ENCODE measurements at regions not wholly inside any gene's neighbourhood (a gene's known extent, or its start where the extent isn't known, plus 50 kb on each side); places are given as distances from the start of the nearest gene placed in this dataset.

DNA sequence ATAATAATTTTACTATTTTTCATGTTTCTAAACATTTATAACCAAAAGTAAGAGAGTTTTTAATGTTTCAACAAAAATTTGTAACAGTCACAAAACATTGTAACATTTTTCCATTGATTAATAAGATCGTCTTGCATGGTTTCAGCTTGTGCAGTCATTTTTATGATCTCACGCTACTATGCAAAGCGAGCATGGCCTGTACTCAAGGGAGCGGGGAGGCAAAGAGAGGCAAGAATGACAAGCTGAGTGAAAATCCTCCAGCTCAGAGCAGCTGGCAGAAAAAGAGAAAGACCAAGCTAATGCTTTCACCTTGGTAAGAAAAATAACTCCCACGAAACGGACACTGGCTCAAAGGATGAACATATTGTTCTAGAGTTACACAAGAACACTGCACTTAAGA lies 90.0 kb upstream of the SV2C start:
- Histone ChIP-seq H3K27ac (ENCODE audit: low read depth, low read length, severe bottlenecking) (no peak overlapping the region), H3K9me3 (ENCODE audit: control insufficient read depth, low read length) (no peaks in the 10 kb centered on the region), H3K36me3 (ENCODE audit: control insufficient read depth, insufficient read depth, low read length) (no peaks in the 10 kb centered on the region), H3K4me1 (ENCODE audit: control insufficient read depth, insufficient read depth, low read length, poor library complexity, severe bottlenecking) (no peaks in the 10 kb centered on the region), H3K4me3 (ENCODE audit: extremely low read depth, insufficient read depth, low read length, poor library complexity, severe bottlenecking) (no peak overlapping the region)
- 92 to 99% methylated on average over 4 to 6 of the region's 6 CpGs for WGBS, 2 experiments (ENCODE audit: insufficient coverage in 2 of 2)

DNA sequence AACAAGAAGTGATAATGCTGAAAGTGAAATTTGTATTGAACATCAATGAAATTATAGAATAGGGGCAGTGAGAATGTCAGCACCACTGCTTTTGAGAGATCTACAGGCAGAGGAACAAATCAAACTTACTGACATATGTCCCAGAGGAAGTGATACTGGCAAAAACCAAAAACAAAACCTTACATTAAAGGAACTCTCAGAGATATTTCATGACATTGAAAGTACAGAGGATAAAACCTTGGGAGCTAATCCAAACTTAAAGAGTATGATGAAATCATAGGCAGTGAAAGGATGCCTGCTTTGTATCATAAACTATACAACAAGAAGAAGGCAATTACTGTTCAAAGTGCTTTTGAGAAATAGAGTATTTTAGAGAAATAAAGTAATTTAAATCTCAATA lies 90.4 kb upstream of the SV2C start:
- Histone ChIP-seq H3K9me3 (ENCODE audit: control insufficient read depth, low read length) (no peaks in the 10 kb centered on the region), H3K27ac (ENCODE audit: low read depth, low read length, severe bottlenecking) (no peak overlapping the region), H3K36me3 (ENCODE audit: control insufficient read depth, insufficient read depth, low read length) (no peaks in the 10 kb centered on the region), H3K4me1 (ENCODE audit: control insufficient read depth, insufficient read depth, low read length, poor library complexity, severe bottlenecking) (no peaks in the 10 kb centered on the region), H3K4me3 (ENCODE audit: extremely low read depth, insufficient read depth, low read length, poor library complexity, severe bottlenecking) (no peak overlapping the region)

DNA sequence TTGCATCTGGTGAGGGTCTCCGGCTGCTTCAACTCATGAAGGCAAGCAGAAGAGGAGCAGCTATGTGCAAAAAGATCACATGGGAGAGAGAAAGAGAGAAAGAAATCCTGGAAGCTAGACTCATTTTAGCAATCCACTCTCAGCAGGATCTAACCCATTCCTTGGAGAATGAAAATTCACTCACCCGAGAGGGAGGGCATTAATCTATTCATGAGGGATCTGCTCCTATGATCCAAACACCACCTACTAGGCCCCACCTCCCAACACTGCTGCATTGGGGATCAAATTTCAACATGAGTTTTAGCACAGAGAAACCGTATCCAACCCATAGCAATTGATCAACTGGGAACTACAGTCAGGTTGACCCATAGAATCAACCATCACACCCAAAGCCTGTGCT lies 98.1 kb upstream of the SV2C start:
- Histone ChIP-seq H3K27ac (ENCODE audit: low read depth, low read length, severe bottlenecking) (no peak overlapping the region), H3K4me3 (ENCODE audit: extremely low read depth, insufficient read depth, low read length, poor library complexity, severe bottlenecking) (no peak overlapping the region), H3K4me1 (ENCODE audit: control insufficient read depth, insufficient read depth, low read length, poor library complexity, severe bottlenecking) (no peaks in the 10 kb centered on the region), H3K9me3 (ENCODE audit: control insufficient read depth, low read length) (no peaks in the 10 kb centered on the region), H3K36me3 (ENCODE audit: control insufficient read depth, insufficient read depth, low read length) (no peaks in the 10 kb centered on the region)
- WGBS, 2 experiments (ENCODE audit: insufficient coverage in 2 of 2): 48 to 75% methylated on average over 2 of the region's 3 CpGs

DNA sequence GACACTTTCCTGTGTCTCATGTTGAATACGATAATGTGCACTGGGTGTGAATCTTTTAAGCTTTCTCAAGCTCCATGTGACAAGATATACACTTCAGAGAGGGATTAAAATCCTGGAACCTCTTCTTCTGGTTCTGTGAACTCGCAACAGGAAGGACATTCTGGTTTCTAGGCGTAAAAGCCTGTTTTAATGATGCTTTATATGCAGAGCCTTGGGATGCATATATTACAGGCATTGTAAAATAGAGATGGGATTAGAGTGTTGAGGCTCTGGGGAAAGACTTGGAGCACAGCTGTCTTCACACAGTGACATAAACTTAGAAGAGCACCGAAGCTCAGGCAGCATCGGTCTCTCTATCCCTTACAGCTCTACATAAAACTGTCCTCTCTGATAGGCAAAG lies 107.7 kb upstream of the SV2C start:
- Histone ChIP-seq H3K36me3 (ENCODE audit: control insufficient read depth, insufficient read depth, low read length) (no peaks in the 10 kb centered on the region), H3K27ac (ENCODE audit: low read depth, low read length, severe bottlenecking) (no peak overlapping the region), H3K9me3 (ENCODE audit: control insufficient read depth, low read length) (no peaks in the 10 kb centered on the region), H3K4me1 (ENCODE audit: control insufficient read depth, insufficient read depth, low read length, poor library complexity, severe bottlenecking) (no peaks in the 10 kb centered on the region), H3K4me3 (ENCODE audit: extremely low read depth, insufficient read depth, low read length, poor library complexity, severe bottlenecking) (no peak overlapping the region)
- 83 to 95% methylated on average over 2 to 3 of the region's 5 CpGs for WGBS, 2 experiments (ENCODE audit: insufficient coverage in 2 of 2)

DNA sequence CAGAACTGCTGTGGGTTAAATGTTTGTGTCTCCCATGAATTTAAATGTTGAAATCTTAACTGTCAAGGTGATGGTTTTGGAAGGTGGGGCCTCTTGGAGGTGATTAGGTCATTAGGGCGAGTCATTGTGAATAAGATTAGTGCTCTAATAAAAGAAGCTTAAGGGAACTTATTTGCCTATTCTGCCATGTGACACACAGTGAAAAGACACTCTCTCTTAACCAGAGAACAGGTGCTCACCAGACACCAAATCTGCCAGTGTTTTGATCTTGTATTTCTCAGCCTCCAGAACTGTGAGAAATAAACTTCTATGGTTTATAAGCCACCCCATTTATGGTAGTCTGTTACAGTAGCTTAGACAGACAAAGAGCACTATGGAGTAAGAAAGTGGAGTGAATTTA lies 117.9 kb upstream of the SV2C start:
- H3K4me3 ChIP-seq (ENCODE audit: extremely low read depth, insufficient read depth, low read length, poor library complexity, severe bottlenecking): no peak overlapping the region
- 67% methylated on average over 1 of the region's 1 CpG; no CpG with 5 or more reads in 1 of the 2 experiments for WGBS, 2 experiments (ENCODE audit: insufficient coverage in 2 of 2)
- H3K36me3 ChIP-seq (ENCODE audit: control insufficient read depth, insufficient read depth, low read length): no peaks in the 10 kb centered on the region
- H3K9me3 ChIP-seq (ENCODE audit: control insufficient read depth, low read length): peaks cover 17% of the 10 kb centered on the region
- H3K4me1 ChIP-seq (ENCODE audit: control insufficient read depth, insufficient read depth, low read length, poor library complexity, severe bottlenecking): no peaks in the 10 kb centered on the region
- no peak overlapping the region for H3K27ac ChIP-seq (ENCODE audit: low read depth, low read length, severe bottlenecking)

DNA sequence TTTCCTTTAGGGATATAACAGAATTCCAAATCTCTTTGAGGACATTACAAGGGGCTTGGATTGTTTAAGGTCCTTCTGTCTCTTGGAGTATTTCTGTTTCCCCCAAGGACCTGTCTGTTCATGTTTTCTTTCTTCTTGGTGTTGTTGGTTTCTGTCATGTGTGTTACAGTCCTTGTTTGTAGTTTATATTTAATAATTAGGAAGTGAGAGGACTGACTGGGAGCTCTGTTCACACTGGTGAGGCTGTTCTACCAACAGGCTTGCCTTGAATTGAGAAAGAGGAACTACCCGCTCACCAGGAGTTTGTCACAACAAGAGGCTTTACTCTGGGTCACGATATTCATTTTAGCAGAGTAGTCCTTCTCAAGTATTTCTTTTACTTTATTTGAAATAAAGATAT lies 119.2 kb upstream of the SV2C start:
- WGBS, 2 experiments (ENCODE audit: insufficient coverage in 2 of 2): no CpG with 5 or more reads among the region's 2 CpGs

DNA sequence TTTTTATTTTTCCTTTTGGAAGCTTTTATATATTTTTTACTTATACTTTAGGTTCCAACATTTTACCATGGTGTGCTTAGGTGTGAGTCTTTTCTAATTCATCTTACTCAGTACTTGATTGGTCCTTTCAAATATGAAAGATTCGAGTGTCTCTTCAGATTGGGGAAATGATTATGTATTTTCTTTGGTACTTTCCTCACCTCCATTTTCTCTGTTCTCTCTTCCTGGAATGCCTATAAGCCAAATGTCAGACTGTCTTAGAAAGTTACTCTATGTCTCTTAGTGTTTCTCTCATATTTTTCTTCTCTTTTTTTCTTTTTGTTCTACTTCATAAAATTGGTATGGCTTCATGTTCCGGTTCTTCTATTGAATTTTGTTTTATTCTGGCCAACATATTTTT lies 119.6 kb upstream of the SV2C start:
- Histone ChIP-seq H3K4me3 (ENCODE audit: extremely low read depth, insufficient read depth, low read length, poor library complexity, severe bottlenecking) (no peak overlapping the region), H3K36me3 (ENCODE audit: control insufficient read depth, insufficient read depth, low read length) (no peaks in the 10 kb centered on the region), H3K27ac (ENCODE audit: low read depth, low read length, severe bottlenecking) (no peak overlapping the region), H3K4me1 (ENCODE audit: control insufficient read depth, insufficient read depth, low read length, poor library complexity, severe bottlenecking) (no peaks in the 10 kb centered on the region), H3K9me3 (ENCODE audit: control insufficient read depth, low read length) (peaks cover 17% of the 10 kb centered on the region)
- no CpG with 5 or more reads among the region's 2 CpGs for whole genome bisulfite sequencing, 2 experiments (ENCODE audit: insufficient coverage in 2 of 2)

More for the DNA sequence above, 119.2 kb upstream of the SV2C start:
- Histone ChIP-seq H3K4me3 (ENCODE audit: extremely low read depth, insufficient read depth, low read length, poor library complexity, severe bottlenecking) (no peak overlapping the region), H3K4me1 (ENCODE audit: control insufficient read depth, insufficient read depth, low read length, poor library complexity, severe bottlenecking) (no peaks in the 10 kb centered on the region), H3K36me3 (ENCODE audit: control insufficient read depth, insufficient read depth, low read length) (no peaks in the 10 kb centered on the region), H3K9me3 (ENCODE audit: control insufficient read depth, low read length) (peaks cover 17% of the 10 kb centered on the region), H3K27ac (ENCODE audit: low read depth, low read length, severe bottlenecking) (no peak overlapping the region)

DNA sequence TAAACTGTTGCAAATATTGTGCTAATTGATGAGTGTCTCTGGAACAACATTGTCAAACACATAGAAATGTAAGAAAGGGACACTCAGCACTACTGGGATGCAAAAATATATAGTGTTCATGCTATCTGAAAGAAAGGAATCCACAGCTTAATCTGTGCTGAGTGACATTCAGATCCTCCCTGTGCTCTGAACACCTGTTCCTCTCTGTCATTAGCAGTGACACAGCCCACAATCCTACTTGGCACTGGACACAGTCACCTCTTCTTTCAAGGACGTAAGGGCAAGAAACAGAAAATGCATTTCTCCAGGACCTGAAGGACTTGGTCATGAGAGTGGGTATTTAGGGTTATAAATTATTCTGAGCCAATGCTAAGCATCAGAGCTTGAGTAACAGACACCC lies 121.4 kb upstream of the SV2C start:
- Histone ChIP-seq H3K27ac (ENCODE audit: low read depth, low read length, severe bottlenecking) (no peak overlapping the region), H3K4me3 (ENCODE audit: extremely low read depth, insufficient read depth, low read length, poor library complexity, severe bottlenecking) (no peak overlapping the region), H3K9me3 (ENCODE audit: control insufficient read depth, low read length) (peaks cover 7% of the 10 kb centered on the region), H3K4me1 (ENCODE audit: control insufficient read depth, insufficient read depth, low read length, poor library complexity, severe bottlenecking) (no peaks in the 10 kb centered on the region), H3K36me3 (ENCODE audit: control insufficient read depth, insufficient read depth, low read length) (no peaks in the 10 kb centered on the region)
- WGBS, 2 experiments (ENCODE audit: insufficient coverage in 2 of 2): no CpG with 5 or more reads among the region's 1 CpG

DNA sequence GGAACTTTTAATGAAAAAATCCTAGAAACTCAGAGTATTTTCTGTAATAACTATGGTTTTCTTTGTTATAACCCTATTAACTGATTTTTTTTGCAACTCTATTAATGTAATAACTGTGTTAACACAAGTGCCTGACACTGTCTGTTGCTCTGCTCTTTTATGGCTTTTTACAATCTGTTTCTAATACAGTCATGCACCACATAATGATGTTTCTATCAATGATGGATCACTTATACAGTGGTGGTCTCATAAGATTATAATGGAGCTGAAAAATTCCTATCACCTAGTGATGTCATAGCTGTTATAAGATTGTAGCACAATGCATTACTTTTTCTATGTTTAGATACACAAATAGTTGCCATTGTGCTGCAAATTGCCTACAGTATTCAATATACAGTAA lies 123.1 kb upstream of the SV2C start:
- H3K27ac ChIP-seq (ENCODE audit: low read depth, low read length, severe bottlenecking): no peak overlapping the region
- no peaks in the 10 kb centered on the region for H3K4me1 ChIP-seq (ENCODE audit: control insufficient read depth, insufficient read depth, low read length, poor library complexity, severe bottlenecking)
- H3K9me3 ChIP-seq (ENCODE audit: control insufficient read depth, low read length): no peaks in the 10 kb centered on the region
- H3K4me3 ChIP-seq (ENCODE audit: extremely low read depth, insufficient read depth, low read length, poor library complexity, severe bottlenecking): no peak overlapping the region
- no peaks in the 10 kb centered on the region for H3K36me3 ChIP-seq (ENCODE audit: control insufficient read depth, insufficient read depth, low read length)

DNA sequence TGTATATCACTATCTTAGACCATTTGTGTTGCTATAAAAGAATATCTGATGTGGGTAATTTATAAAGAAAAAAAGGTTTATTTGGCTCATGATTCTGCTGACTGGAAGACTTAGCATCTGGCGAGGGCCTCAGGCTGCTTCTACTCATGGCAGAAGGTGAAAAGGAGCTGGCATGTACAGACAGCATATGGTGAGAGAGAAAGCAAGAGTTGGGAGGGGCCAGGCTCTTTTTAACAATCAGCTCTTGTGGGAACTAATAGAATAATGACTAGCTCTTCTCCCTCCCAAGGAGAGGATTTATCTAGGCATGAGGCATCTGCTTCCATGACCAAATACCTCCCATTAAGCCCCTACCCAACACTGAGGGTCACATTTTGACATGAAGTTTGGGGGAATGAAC lies 130.2 kb upstream of the SV2C start:
- 82 to 90% methylated on average over 1 of the region's 1 CpG for WGBS, 2 experiments (ENCODE audit: insufficient coverage in 2 of 2)
- Histone ChIP-seq H3K36me3 (ENCODE audit: control insufficient read depth, insufficient read depth, low read length) (no peaks in the 10 kb centered on the region), H3K27ac (ENCODE audit: low read depth, low read length, severe bottlenecking) (no peak overlapping the region), H3K4me1 (ENCODE audit: control insufficient read depth, insufficient read depth, low read length, poor library complexity, severe bottlenecking) (no peaks in the 10 kb centered on the region), H3K4me3 (ENCODE audit: extremely low read depth, insufficient read depth, low read length, poor library complexity, severe bottlenecking) (no peak overlapping the region), H3K9me3 (ENCODE audit: control insufficient read depth, low read length) (no peaks in the 10 kb centered on the region)

DNA sequence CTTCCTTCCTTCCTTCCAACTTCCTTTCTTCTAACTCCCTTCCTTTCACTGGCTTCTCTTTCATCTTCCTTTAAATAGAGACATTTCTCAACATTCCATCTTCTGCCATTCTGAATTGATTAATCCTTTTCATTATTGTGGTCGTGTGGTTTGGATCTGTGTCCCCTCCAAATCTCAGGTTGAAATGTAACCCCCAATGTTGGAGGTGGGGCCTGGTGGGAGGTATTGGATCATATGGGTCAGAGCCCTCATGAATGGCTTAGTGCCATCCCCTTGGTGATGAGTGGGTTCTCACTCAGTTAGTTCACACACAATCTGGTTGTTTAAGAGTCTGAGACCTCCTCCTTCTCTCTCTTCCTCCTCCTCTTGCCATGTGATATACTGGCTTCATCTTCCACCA lies 130.9 kb upstream of the SV2C start:
- WGBS, 2 experiments (ENCODE audit: insufficient coverage in 2 of 2): no CpG with 5 or more reads among the region's 1 CpG
- no peaks in the 10 kb centered on the region for H3K4me1 ChIP-seq (ENCODE audit: control insufficient read depth, insufficient read depth, low read length, poor library complexity, severe bottlenecking)
- no peak overlapping the region for H3K27ac ChIP-seq (ENCODE audit: low read depth, low read length, severe bottlenecking)
- no peaks in the 10 kb centered on the region for H3K9me3 ChIP-seq (ENCODE audit: control insufficient read depth, low read length)
- H3K36me3 ChIP-seq (ENCODE audit: control insufficient read depth, insufficient read depth, low read length): no peaks in the 10 kb centered on the region
- no peak overlapping the region for H3K4me3 ChIP-seq (ENCODE audit: extremely low read depth, insufficient read depth, low read length, poor library complexity, severe bottlenecking)

DNA sequence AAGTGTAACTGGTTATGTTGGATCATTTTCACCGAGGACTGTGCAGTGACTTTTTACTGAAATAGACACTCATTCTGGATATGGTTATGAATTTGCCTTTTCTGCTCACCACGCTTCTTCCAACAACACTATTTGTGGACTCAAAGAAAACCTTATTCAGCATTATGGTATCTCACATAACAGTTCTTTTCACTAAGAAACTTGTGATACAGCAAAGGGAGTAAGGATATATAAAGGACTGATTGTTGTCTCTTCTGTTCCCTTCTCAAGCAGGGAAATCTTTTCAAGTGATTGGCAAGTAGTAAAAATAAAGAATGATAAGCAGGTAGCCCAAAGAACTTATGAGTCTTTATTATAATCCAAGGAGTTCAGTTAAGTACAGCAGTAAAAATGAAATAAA lies 131.5 kb upstream of the SV2C start:
- Histone ChIP-seq H3K4me3 (ENCODE audit: extremely low read depth, insufficient read depth, low read length, poor library complexity, severe bottlenecking) (no peak overlapping the region), H3K36me3 (ENCODE audit: control insufficient read depth, insufficient read depth, low read length) (no peaks in the 10 kb centered on the region), H3K9me3 (ENCODE audit: control insufficient read depth, low read length) (no peaks in the 10 kb centered on the region), H3K4me1 (ENCODE audit: control insufficient read depth, insufficient read depth, low read length, poor library complexity, severe bottlenecking) (no peaks in the 10 kb centered on the region), H3K27ac (ENCODE audit: low read depth, low read length, severe bottlenecking) (no peak overlapping the region)
- WGBS, 2 experiments (ENCODE audit: insufficient coverage in 2 of 2): no CpG with 5 or more reads among the region's 2 CpGs
